ENCODE measurements at regions not wholly inside any gene's neighbourhood (a gene's known extent, or its start where the extent isn't known, plus 50 kb on each side); places are given as distances from the start of the nearest gene placed in this dataset.

GRCh38 chr5:74341221-74341620, 299.3 kb downstream of the ENC1 start:
- no peak for TF ChIP-seq CTCF (IDR thresholded peaks at IDR 0.05)
- TF ChIP-seq EZH2 (IDR thresholded peaks at IDR 0.05): no peak
- TF ChIP-seq EZH2phosphoT487 (IDR thresholded peaks at IDR 0.05): no peak
